HUES48 (cell line): ENCODE measurements at regions not wholly inside any gene's neighbourhood (a gene's known extent, or its start where the extent isn't known, plus 50 kb on each side); places are given as distances from the start of the nearest gene placed in this dataset.
A peak's percentile ranks its signal among the peaks of the same experiment; 100 is the strongest.
"Not testable (repeated sequence)": the region's sequence is repeated elsewhere in the genome, so short reads cannot be mapped to it uniquely, and the experiment has no call there.

Source experiments
- H3K27ac ChIP-seq: one replicate; pipeline ENCODE4 v1.7.0; 2013; ENCODE audit warnings: low read depth, low read length, inconsistent platforms
- H3K27me3 ChIP-seq: 2 replicates; pipeline ENCODE4 v1.6.1; 2013; ENCODE audit warnings: mild to moderate bottlenecking, low read length; ENCODE audit not compliant: control insufficient read depth, insufficient read depth
- H3K36me3 ChIP-seq: 2 replicates; pipeline ENCODE4 v1.6.1; 2013; ENCODE audit warnings: low read length; ENCODE audit not compliant: control insufficient read depth, insufficient read depth
- H3K4me1 ChIP-seq: 2 replicates; pipeline ENCODE4 v1.6.1; 2013; ENCODE audit warnings: mild to moderate bottlenecking, low read length; ENCODE audit not compliant: control insufficient read depth, insufficient read depth
- H3K4me3 ChIP-seq: 2 replicates; pipeline ENCODE4 v1.5.1; 2013; ENCODE audit warnings: mild to moderate bottlenecking, low read depth, low read length
- H3K9ac ChIP-seq: 2 replicates; pipeline ENCODE4 v1.6.1; 2013; ENCODE audit warnings: mild to moderate bottlenecking, low read depth, low read length, moderate library complexity
- H3K9me3 ChIP-seq: 2 replicates; pipeline ENCODE4 v1.6.1; 2013; ENCODE audit warnings: low read length; ENCODE audit not compliant: control insufficient read depth, insufficient read depth

DNA sequence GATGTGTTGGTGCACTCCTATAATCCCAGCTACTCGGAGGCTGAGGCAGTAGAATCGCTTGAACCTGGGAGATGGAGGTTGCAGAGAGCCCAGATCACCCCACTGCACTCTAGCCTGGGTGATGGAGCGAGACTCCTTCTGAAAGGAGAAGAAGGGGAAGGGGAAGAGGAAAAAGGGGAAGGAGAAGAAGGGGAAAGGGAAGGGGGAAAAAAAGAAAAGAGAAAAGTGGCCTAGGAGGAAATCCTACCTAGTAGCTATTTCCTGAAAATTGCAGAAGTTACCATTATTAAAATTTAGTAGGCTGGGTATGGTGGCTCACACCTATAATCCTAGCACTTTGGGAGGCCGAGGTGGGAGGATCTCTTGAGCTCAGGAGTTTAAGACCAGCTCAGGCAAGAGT is 67.4 kb downstream of the ARRDC3 start:
- no peaks in the 10 kb centered on the region for H3K9me3 ChIP-seq
- no peaks in the 10 kb centered on the region for H3K27me3 ChIP-seq
- H3K4me3 ChIP-seq: no peak overlapping the region
- no peak overlapping the region for H3K27ac ChIP-seq
- H3K36me3 ChIP-seq: no peaks in the 10 kb centered on the region
- H3K4me1 ChIP-seq: peaks cover 21% of the 10 kb centered on the region; the same call in 1 of the 2 replicates
- no peak overlapping the region for H3K9ac ChIP-seq

DNA sequence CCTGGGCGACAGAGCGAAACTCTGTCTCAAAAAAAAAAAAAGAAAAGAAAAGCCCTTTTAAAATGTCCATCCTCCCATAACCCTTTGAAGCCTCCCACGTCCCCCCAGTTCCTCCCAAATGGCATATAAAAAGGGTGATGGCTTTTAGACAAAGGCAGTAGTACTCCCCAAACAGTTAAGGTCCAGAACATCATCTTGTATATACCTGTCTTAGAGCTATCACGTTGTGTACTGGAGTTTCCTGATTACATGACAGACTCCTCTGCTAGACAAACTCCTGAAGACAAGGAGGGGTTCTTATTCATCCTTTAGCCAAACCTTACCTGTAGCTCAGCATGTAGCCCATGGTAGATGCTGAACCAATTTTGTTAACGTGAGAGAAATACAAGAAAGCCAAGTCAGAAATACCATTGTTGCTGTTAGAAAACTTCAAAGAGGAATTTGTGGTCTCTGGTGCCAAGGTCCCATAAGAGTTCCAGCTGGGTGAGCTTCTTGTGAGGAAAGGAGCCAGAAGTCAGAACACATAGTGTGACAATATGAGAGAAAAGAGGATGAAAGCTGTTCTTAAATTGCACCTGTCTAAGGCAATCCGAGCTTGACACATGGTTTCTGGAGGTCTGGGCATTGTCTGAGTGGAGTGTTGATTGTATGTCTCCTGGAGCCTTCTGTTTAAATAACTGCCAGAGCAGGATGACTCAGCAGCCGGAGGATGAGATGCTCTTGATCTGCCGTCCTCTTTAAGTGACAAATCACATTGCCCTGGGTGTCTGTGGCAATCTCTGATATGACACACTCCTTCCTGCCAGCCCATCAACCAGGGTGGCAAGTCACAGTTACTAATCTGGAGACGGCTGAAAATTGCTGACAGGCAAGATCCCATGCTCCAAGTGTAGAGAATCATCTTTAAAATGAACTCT is 69.1 kb downstream of the ARRDC3 start:
- peaks cover 21% of the 10 kb centered on the region; the same call in 1 of the 2 replicates for H3K4me1 ChIP-seq
- no peak overlapping the region for H3K4me3 ChIP-seq
- H3K9me3 ChIP-seq: no peaks in the 10 kb centered on the region
- no peaks in the 10 kb centered on the region for H3K36me3 ChIP-seq
- no peaks in the 10 kb centered on the region for H3K27me3 ChIP-seq
- peak overlapping the region; percentile 60 for H3K27ac ChIP-seq
- H3K9ac ChIP-seq: no peak overlapping the region

DNA sequence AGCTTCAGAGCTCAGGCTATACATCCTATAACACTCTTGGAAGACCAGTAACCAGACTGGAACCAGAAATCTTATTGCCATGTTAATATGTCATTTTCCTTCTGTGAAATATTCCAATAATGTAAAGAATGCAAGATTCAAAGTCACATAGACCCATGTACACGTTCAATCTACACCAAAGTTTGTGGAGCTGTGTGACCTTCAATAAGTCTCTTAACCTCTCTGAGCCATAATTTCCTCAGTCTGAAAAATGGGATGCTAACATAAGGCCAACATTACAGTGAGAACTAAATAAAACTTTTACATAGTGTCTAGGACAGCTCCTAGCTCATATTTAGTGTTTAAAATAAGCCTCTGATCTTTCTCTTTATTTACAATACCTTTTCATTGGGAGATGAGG is 70.4 kb downstream of the ARRDC3 start:
- peaks cover 21% of the 10 kb centered on the region; the same call in 1 of the 2 replicates for H3K4me1 ChIP-seq
- no peak overlapping the region for H3K9ac ChIP-seq
- no peak overlapping the region for H3K4me3 ChIP-seq
- H3K36me3 ChIP-seq: no peaks in the 10 kb centered on the region
- no peaks in the 10 kb centered on the region for H3K9me3 ChIP-seq
- no peaks in the 10 kb centered on the region for H3K27me3 ChIP-seq
- H3K27ac ChIP-seq: no peak overlapping the region

DNA sequence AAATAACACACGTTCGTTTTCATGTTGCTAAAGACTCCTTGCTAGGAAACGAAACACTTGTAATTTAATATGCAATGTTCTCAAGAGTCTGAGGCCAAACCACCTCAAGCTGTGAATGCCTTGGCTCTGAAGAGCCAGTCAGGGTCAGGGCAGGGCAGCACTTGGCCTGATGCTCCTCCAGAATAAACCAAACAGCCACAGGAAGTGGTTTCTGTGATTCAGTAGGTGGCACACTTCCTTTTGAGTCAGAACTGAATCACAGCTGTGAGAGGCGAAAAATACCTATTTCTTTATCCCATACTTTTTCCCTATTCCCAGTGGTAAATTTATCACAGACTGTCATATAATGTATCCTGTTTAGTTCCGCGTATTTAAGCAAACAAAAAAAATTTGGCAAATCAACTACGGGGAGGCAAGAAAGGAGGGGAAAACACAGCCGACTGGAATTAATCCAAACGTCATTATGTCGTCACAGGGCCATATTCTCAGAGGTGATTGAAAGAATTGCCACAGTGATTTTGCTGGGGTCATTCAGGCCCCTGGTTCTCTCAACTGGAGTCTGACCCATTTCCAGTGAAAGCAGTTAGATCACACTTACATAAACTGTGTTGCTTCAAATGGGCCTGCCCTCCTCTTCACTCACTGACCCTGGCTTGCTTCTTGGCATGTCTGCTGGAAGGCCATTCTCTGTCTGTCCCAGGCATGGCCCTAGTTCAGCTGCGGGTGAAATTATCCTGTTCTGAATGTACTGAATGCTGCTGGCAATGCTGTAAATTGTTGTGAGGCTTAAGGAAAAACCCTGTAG is 71.2 kb downstream of the ARRDC3 start:
- peaks cover 21% of the 10 kb centered on the region; the same call in 1 of the 2 replicates for H3K4me1 ChIP-seq
- no peaks in the 10 kb centered on the region for H3K9me3 ChIP-seq
- no peak overlapping the region for H3K4me3 ChIP-seq
- H3K36me3 ChIP-seq: no peaks in the 10 kb centered on the region
- H3K27me3 ChIP-seq: no peaks in the 10 kb centered on the region
- no peak overlapping the region for H3K27ac ChIP-seq
- no peak overlapping the region for H3K9ac ChIP-seq

DNA sequence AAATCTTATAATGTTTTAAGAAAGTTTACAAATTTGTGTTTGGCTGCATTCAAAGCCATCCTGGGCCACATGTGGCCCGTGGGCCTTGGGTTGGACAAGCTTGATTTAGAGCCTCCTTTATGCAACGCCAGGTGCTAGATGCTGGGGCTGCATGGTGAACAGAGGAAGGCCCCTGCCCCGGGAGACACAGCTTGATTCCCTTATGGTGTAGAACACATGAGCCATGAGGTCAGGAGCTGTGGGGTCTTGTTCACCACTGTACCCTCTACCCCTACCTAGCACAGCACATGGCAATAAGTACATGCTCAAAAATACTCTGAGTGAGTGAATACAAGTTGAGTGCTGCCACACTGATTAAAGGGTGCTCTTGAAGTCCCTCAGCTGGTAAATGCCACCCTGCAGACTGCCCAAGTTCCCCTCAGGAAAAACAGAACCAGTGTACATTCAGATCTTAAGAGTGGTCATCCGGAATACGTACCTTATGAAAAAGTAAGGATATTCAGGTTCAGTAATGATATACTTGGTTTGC is 71.9 kb downstream of the ARRDC3 start:
- peaks cover 21% of the 10 kb centered on the region; the same call in 1 of the 2 replicates for H3K4me1 ChIP-seq
- H3K27ac ChIP-seq: no peak overlapping the region
- H3K36me3 ChIP-seq: no peaks in the 10 kb centered on the region
- no peaks in the 10 kb centered on the region for H3K9me3 ChIP-seq
- H3K4me3 ChIP-seq: no peak overlapping the region
- no peaks in the 10 kb centered on the region for H3K27me3 ChIP-seq
- no peak overlapping the region for H3K9ac ChIP-seq

DNA sequence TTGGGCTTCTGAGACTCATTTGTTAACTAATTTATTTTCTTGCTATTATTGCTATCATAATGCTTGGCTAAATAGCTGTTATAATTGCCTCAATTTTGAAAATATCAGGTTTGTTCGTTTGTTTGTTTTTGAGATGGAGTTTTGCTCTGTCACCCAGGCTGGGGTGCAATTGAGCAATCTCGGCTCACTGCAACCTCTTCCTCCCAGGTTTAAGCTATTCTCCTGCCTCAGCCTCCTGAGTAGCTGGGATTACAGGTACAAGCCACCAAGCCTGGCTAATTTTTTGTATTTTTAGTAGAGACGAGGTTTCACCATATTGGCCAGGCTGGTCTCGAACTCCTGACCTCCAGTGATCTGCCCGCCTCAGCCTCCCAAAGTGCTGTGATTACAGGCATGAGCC is 75.0 kb downstream of the ARRDC3 start:
- H3K36me3 ChIP-seq, H3K9me3 ChIP-seq, H3K4me3 ChIP-seq, H3K27ac ChIP-seq, H3K9ac ChIP-seq, H3K27me3 ChIP-seq: not testable (repeated sequence)
- H3K4me1 ChIP-seq: peaks cover 11% of the 10 kb centered on the region; the same call in 1 of the 2 replicates

DNA sequence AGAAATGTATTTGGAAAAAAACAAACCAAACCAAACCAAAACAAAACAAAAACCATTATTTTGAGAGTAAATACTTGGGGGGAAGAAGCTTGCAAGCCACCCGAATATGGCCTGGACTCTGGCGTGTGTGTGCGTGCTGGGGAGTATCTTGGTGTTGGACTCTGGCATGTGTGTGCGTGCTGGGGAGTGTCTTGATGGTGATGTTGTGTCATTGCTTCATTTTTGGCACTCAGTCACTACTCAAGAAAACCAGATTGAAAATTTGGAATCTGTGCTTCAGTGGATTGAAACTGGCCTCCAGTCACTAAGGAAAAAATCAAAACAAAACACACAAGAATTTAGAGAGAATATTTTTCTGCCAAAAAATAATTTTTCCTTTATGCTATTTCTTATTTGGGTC is 76.1 kb downstream of the ARRDC3 start:
- H3K27me3 ChIP-seq: no peaks in the 10 kb centered on the region
- H3K36me3 ChIP-seq: no peaks in the 10 kb centered on the region
- H3K9me3 ChIP-seq: no peaks in the 10 kb centered on the region
- no peak overlapping the region for H3K4me3 ChIP-seq
- no peak overlapping the region for H3K27ac ChIP-seq
- H3K4me1 ChIP-seq: 0 out of 2 replicates have a peak, but pooled peaks cover 9% of the 10 kb centered on the region
- H3K9ac ChIP-seq: no peak overlapping the region

DNA sequence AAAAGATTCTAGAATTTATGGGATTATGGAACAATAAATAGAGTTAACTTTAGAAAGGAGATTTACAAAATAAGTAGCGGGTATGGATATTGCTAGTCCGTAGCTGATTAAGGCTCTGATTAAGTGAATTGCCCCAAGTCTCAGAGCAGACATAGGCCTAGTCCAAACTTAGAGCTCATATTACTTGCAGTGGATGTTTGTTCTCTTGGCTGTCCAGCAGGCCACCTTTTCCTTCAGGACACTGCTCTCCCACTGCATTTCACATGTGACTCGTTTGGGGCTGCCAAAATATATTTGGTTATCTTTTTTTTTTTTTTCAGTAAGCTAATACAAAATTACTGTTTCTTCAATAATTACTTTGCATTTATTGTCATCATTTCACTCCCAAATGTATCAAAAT is 76.6 kb downstream of the ARRDC3 start:
- Histone ChIP-seq H3K27me3 (no peaks in the 10 kb centered on the region), H3K36me3 (no peaks in the 10 kb centered on the region), H3K4me1 (0 out of 2 replicates have a peak, but pooled peaks cover 3% of the 10 kb centered on the region), H3K9ac (no peak overlapping the region), H3K9me3 (no peaks in the 10 kb centered on the region), H3K27ac (no peak overlapping the region), H3K4me3 (no peak overlapping the region)

DNA sequence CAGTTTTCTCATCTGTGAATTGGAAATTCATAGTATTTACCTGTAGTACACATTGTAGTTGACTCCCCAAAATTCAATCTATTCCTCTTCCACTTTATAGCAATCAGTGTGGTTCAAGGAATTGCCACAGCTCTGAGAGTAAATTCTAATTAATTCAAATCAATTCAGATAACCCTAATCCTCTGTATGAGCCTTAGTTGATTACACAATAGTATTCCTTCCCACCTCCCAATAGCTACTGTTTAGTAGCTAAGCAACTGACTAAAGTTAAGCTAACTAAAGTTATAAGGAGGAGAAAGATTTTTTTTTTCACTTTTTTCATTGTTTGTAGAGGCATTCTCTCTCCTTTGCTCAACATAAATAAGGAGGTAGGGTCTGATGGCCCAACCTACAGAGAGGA is 77.5 kb downstream of the ARRDC3 start:
- H3K9ac ChIP-seq: no peak overlapping the region
- H3K27me3 ChIP-seq: no peaks in the 10 kb centered on the region
- no peak overlapping the region for H3K4me3 ChIP-seq
- H3K36me3 ChIP-seq: no peaks in the 10 kb centered on the region
- H3K9me3 ChIP-seq: no peaks in the 10 kb centered on the region
- H3K4me1 ChIP-seq: no peaks in the 10 kb centered on the region
- no peak overlapping the region for H3K27ac ChIP-seq

DNA sequence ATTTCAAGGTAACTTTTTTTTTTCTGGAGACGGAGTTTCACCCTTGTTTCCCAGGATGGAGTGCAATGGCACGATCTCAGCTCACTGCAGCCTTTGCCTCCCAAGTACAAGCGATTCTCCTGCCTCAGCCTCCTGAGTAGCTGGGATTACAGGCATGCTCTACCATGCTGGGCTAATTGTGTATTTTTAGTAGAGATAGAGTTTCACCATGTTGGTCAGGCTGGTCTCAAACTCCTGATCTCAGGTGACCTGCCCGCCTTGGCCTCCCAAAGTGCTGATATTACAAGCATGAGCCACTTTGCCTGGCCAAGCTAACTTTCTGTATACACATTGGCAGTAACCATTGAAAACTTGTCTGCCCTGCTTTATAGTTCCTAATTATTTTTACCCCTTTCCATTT is 79.1 kb downstream of the ARRDC3 start:
- not testable (repeated sequence) for H3K9ac ChIP-seq, H3K9me3 ChIP-seq, H3K36me3 ChIP-seq, H3K27me3 ChIP-seq, H3K4me1 ChIP-seq, H3K4me3 ChIP-seq, H3K27ac ChIP-seq

DNA sequence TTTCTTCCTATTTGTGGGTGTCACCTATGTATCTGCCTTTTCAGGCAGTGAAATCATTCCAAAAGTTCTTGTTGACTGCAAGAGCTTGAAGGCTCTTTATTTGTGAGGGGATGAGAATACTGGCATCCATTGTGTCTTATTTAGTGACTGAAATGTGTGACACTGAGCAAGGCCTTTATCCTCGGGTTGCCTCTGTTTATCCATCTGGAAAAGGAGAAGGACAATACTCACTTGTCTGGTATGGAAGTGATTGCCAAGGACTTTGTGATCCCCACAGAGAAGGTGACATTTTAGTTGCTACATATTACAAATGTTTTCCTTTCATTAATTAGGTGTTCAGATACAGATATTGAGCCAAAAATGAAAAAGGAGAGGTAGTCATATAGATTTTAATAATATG is 80.2 kb downstream of the ARRDC3 start:
- no peaks in the 10 kb centered on the region for H3K9me3 ChIP-seq
- H3K36me3 ChIP-seq: no peaks in the 10 kb centered on the region
- H3K27me3 ChIP-seq: no peaks in the 10 kb centered on the region
- H3K27ac ChIP-seq: no peak overlapping the region
- no peak overlapping the region for H3K4me3 ChIP-seq
- H3K9ac ChIP-seq: no peak overlapping the region
- H3K4me1 ChIP-seq: no peaks in the 10 kb centered on the region
